GM13976 (cell line): ENCODE measurements at regions not wholly inside any gene's neighbourhood (a gene's known extent, or its start where the extent isn't known, plus 50 kb on each side); places are given as distances from the start of the nearest gene placed in this dataset.

ENCODE experiments used
- DNase-seq: peaks from one replicate; pipeline ENCODE4 v3.0.0; 2012; ENCODE audit warnings: low spot score
- in situ Hi-C: fragments of 300-500 bp; cut with MboI; formaldehyde crosslinking; loops from one replicate; pipeline ENCODE4 v1.12.0; 2022; ENCODE audit warnings: low sequenced_read_pairs, mixed read lengths, inconsistent platforms; ENCODE audit not compliant: unreplicated experiment
- TF ChIP-seq, protein P1 (sequence below): IDR thresholded peaks from 2 replicates; pipeline ENCODE4 v1.5.1; 2012; ENCODE audit warnings: borderline replicate concordance, mild to moderate bottlenecking; ENCODE audit not compliant: insufficient read depth; ENCODE audit errors: extremely low read depth, missing control alignments, control extremely low read depth

DNA sequence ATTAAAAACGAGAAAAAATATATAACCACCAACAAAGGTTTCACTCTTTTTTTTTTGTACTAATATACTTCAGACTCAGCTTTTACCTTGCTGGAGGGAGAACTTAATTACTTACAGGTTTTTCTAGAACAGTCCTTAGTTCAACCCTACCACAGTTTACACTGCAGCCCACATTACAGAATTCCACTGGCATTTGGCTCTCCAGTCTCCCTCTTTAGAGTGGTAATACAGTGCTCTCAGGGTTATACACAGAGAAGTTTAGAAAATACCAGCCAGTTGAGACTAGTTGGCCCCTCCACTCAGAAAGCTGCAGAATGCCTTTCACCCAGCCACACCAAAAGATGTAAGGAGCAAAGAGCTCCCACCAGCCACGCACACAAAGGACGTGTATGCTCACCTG, 122.3 kb upstream of the DIO3 start:
- in situ Hi-C loops, result no loop called here

GRCh38 chr14:101440496-101440895, 120.8 kb upstream of the DIO3 start:
- TF ChIP-seq, protein P1, sequence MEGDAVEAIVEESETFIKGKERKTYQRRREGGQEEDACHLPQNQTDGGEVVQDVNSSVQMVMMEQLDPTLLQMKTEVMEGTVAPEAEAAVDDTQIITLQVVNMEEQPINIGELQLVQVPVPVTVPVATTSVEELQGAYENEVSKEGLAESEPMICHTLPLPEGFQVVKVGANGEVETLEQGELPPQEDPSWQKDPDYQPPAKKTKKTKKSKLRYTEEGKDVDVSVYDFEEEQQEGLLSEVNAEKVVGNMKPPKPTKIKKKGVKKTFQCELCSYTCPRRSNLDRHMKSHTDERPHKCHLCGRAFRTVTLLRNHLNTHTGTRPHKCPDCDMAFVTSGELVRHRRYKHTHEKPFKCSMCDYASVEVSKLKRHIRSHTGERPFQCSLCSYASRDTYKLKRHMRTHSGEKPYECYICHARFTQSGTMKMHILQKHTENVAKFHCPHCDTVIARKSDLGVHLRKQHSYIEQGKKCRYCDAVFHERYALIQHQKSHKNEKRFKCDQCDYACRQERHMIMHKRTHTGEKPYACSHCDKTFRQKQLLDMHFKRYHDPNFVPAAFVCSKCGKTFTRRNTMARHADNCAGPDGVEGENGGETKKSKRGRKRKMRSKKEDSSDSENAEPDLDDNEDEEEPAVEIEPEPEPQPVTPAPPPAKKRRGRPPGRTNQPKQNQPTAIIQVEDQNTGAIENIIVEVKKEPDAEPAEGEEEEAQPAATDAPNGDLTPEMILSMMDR, result no peak
- DNase-seq, result no peak
- in situ Hi-C loops, result no loop called here

More for the DNA sequence above, 122.3 kb upstream of the DIO3 start:
- TF ChIP-seq, protein P1, result no peak
- DNase-seq, result no peak

DNA sequence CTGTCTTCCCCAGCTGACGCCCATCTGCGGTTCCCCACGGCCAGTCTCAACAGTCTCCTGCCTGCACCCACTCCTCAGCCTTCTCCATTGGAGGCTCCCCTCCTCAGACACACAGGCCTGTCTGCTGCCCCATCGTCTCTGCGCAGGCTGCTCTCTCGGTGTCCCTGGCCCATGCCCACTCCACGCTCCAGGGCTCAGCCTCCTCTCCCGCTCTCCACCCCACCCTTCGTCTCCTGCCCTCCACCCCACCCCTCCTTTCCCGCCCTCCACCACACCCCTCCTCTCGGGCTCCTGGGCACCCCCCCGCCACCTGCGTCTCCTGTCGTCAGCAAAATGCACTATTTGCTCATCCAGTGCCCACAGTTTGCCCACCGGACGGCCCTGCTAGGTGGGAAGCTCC, 119.6 kb upstream of the DIO3 start:
- DNase-seq, result no peak
- TF ChIP-seq, protein P1, result no peak
- in situ Hi-C loops, result no loop called here

DNA sequence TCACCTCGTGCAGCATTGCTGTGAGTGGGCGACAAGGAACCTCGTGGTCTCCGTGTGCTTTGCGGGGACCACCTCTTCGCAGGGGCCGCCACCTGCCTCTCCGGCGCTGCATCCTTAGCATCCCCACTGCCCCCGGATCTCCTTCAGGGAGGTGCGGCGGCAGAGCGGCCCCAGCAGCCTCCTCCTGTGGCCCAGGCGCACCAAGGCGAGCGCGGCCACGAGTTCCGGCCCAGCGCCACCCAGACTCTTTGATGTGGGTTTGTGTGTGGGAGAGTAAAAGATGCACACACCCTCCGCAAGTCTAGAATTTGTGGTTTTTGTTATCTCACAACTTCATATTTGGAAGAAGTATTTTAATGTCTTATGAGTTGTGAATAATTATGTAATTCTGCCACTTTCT, 118.8 kb upstream of the DIO3 start:
- DNase-seq, result no peak
- TF ChIP-seq, protein P1, result no peak
- in situ Hi-C loops, result no loop called here

GRCh38 chr14:101444116-101444515, 117.2 kb upstream of the DIO3 start:
- in situ Hi-C loops, result no loop called here
- DNase-seq, result no peak
- TF ChIP-seq, protein P1, result no peak

- TF ChIP-seq, protein P1, result no peak
- in situ Hi-C loops, result no loop called here
- no peak for DNase-seq
These were observed 116.0 kb upstream of the DIO3 start for GRCh38 chr14:101445278-101445677.

GRCh38 chr14:101446387-101446969, 114.8 kb upstream of the DIO3 start:
- DNase-seq, result no peak
- in situ Hi-C loops, result no loop called here

More at GRCh38 chr14:101446387-101446969, 114.8 kb upstream of the DIO3 start:
- TF ChIP-seq, protein P1, result no peak
